HG02571 (cell line): ENCODE measurements at regions not wholly inside any gene's neighbourhood (a gene's known extent, or its start where the extent isn't known, plus 50 kb on each side); places are given as distances from the start of the nearest gene placed in this dataset.
"Not testable (repeated sequence)": the region's sequence is repeated elsewhere in the genome, so short reads cannot be mapped to it uniquely, and the experiment has no call there.

Source experiments
- ATAC-seq: cut with Tn5 transposase; IDR thresholded peaks from one replicate; pipeline ENCODE4 v1.9.1; 2021; ENCODE audit warnings: mild to moderate bottlenecking, moderate library complexity; ENCODE audit not compliant: unreplicated experiment

- ATAC-seq = no peak
Measured at GRCh38 chr14:46596236-46596635, 55.3 kb downstream of the RPL10L start.

DNA sequence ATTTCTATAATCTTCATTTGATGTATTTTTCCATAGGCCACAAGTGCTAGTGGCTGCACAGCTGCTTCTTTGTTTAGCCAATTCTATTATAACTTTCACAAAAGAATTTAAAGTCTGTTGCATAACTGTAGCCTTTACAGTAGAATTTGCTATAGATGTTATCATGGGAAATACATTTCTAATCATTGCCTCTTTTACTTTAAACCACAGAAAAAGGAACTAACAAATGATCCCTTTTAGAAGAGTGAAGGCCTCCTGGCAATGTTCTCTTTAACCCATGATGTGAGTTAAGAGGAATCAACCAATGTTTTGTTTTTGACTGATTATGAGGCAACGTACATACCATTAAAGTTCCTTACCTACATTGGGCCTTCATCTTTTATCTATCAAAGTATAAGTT lies 68.8 kb downstream of the RPL10L start:
- ATAC-seq = no peak

DNA sequence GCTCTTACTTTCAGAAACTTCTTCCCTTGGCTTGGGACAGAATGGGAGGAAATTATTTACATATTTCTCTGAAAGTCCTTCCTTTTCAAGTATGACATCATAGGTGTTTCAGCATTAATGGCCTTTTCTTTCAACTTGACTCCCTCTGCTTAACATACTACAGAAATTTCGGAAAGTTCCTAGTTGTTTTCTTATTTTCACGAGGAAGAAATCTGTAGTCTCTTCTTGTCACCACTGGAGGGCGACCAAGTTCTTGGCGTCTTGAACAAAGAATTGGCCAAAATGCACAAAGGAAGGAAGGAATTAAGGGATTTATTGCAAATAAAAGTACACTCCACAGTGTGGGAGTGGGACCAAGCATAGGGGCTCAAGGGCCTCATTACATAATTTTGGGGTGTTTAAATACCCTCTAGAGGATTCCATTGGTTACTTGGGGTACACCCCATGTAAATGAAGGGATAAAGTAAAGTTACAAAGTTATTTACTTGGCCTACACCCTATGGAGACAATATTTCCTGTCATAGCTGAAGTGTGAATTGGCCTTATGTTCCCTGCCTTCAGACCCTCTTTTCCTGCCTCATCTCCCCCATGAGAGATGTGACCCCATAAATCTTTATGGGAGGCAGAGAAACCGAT lies 70.4 kb downstream of the RPL10L start:
- ATAC-seq = no peak

DNA sequence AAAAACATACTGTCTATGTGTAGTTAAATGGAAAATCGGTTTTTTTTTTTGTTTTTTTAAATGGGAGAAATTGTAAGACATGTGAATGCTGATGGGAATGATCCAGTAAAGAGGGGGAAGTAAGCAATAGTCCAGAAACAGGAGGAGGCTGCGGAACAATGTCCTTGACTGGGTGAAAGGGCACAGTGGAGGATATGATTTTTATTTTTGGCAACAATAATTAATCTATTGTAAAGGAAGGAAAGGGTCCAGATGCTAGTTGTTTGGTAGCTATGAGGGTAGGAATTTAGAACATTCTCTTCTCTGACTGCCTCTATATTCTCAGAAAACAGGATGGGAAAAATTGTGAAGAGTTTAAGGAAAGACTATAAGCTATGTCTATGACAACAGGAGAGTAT lies 76.6 kb downstream of the RPL10L start:
- no peak for ATAC-seq

- ATAC-seq = no peak
Measured at GRCh38 chr14:46574221-46574977, 77.2 kb downstream of the RPL10L start.

DNA sequence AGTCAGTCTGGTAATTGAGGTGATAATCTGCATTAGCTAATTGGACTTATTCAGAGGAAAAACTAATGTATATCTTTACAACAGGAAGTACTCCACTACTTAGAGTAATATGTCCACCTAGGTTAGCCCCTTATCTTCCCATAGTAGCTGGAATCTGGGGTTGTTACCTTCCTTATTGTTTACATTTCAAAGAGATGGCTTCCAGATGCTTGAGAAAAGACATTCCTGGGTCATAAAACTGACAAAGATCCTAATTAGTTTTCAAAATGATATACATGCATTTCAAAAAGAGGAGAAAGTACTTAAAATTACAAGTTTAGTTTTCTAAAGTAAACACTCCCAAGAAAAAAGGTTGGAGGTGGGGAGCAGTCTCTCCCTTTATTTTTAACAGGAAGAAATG lies 78.1 kb downstream of the RPL10L start:
- ATAC-seq = no peak

GRCh38 chr14:46571970-46572369 lies 79.6 kb downstream of the RPL10L start:
- no peak for ATAC-seq

DNA sequence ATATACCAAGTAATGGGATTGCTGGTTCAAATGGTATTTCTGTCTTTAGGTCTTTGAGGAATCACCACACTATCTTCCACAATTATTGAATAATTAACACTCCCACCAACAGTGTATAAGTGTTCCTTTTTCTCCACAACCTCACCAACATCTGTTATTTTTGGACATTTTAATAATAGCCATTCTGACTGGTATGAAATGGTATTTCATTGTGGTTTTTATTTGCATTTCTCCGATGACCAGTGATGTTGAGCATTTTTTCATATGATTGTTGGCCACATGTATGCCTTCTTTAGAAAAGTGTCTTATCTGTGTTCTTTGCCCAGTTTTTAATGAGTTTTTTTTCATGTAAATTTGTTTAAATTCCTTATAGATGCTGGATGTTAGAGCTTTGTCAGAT lies 83.4 kb downstream of the RPL10L start:
- not testable (repeated sequence) for ATAC-seq

DNA sequence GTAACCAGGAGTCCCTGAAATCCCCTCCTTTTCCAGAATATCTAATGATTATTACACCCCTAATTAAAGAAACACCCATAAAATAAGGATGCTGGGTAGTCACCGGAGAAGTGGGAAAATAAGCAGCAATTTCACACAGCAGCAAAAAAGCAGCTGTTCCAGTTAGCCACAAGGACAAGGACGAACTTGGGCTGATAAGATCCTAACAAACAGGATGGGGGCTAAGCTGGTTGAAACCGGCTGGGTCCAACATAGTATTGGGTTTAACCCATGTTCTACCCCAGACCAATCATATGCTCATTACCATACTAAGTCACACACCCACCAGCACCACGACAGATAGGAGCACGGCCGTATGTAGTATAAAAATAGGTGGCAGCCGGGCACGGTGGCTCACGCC lies 100.7 kb downstream of the RPL10L start:
- ATAC-seq = no peak

GRCh38 chr14:46540986-46541385 lies 110.6 kb downstream of the RPL10L start:
- no peak for ATAC-seq

DNA sequence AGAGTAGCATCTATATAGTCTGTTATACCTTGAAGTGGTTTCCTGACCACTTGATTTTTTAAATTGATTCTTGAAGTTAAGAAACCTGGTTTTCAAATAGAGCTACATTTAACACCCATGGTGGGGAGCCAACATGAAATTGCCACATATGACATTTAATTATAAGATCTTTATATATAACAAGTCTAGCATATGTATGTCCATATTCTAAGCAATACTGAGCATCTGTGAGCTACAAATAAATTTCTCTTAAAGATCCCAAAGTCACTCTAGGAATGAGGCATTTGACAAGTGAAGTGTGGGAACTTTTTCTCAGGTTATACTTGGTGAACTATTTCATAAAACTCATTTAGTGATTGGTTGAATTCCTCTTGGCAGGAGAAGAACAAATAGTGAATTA lies 132.5 kb downstream of the RPL10L start:
- no peak for ATAC-seq

DNA sequence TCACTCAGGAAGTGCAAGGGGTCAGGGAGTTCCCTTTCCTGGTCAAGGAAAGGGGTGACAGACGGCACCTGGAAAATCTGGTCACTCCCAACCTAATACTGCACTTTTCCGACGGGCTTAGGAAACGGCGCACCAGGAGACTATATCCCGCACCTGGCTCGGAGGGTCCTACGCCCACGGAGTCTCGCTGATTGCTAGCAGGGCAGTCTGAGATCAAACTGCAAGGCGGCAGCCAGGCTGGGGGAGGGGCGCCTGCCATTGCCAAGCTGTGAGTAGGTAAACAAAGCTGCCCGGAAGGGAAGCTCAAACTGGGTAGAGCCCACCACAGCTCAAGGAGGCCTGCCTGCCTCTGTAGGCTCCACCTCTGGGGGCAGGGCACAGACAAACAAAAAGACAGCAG lies 142.8 kb downstream of the RPL10L start:
- ATAC-seq = not testable (repeated sequence)

GRCh38 chr14:46499521-46499920 lies 152.1 kb downstream of the RPL10L start:
- ATAC-seq = no peak

DNA sequence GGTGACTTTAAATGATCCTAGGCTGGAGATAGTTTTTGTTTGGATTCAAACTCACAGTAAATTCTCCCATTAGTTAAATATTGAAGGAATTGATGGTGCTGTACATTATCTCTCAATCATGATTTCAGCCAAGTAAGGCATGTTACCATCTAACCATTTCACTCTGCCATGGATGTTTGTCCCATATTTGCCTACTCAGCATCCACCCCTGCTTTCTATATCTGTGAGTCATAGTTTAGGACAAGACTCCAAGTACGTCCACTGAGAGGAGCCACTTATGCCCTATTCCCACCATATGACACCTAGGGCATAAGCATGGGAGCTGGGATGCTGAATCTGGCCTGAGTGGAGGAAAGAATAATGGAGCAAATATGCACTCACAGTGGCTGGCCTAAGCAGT lies 155.2 kb downstream of the RPL10L start:
- ATAC-seq = no peak

- peak; percentile 97 for ATAC-seq
Measured at GRCh38 chr14:46490238-46490685, 161.3 kb downstream of the RPL10L start.

GRCh38 chr14:46488374-46488773 lies 163.2 kb downstream of the RPL10L start:
- no peak for ATAC-seq

DNA sequence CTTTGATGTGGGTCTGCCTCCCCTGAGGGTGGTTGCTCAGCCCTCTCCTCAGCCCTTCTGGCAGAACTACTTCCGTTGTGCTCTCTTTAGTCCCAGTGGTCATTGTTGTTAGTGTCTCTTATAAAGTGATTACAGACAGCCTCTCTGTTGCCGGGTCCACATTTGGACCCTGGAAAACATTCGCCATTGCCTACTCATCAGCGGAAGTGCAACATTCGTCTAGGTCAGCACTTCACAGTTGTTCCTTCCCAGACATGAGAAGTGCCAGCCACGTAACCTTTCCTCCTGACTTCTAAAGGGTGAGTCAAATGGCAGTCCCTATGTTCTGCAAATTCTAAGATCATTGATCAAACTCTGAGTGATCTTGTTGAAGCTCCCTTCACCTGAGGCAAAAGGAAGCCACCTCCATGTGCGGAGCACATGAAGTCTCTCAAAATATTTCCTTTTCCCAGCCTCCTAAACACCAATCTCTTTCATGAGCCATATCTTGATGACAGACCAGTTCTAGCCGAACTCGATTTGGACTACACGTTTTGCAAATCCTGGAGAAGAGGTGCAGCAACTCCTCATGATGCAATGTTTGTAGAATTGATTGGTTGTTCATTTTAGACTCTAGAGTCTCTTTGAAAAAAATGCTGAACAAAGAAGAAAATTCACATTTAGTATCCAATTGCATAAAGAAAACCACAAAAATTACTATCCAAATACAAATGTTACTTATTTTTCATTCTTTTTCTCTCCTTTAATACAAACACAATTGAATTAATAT lies 163.8 kb downstream of the RPL10L start:
- no peak for ATAC-seq

DNA sequence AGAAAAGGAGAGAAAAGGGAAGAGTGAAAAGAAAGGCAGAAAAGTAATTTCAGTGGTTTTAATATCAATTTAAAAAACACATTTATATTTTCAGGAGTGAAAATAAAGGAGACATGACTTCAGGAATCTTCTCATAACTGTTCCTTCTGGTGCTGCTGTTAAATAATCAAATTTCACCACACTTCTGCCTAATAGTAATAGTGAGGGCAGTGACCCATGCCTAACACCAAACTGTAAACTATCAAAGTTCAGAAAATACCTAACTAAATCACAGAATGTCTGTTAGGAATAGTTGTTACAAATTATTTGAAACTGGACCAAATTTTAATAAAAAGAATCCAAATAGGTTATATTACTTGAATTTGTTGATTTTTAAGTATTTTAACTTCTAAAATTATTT lies 169.4 kb downstream of the RPL10L start:
- no peak for ATAC-seq

DNA sequence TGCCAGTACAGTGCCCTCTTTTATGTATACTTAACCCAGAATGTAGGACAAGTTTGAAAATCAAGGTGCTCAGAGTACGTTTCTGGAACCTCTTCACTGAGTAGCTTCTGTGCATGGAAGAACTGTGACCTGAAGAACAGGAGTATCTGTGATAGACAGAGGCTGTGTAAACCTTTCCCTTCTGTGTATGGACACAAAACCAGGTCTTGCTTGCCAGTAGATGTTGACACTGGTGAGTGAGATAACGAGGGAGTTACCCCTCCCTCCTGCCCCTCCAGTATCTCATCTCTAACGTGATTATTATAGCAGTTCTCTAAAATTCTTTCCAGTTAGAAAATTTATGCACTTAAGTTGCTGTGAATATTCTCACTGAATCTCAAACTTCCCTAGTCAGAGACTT lies 170.8 kb downstream of the RPL10L start:
- ATAC-seq = no peak

- no peak for ATAC-seq
Measured at GRCh38 chr14:46472261-46472660, 179.3 kb downstream of the RPL10L start.

- no peak for ATAC-seq
Measured at GRCh38 chr14:46464341-46464740, 187.2 kb downstream of the RPL10L start.

DNA sequence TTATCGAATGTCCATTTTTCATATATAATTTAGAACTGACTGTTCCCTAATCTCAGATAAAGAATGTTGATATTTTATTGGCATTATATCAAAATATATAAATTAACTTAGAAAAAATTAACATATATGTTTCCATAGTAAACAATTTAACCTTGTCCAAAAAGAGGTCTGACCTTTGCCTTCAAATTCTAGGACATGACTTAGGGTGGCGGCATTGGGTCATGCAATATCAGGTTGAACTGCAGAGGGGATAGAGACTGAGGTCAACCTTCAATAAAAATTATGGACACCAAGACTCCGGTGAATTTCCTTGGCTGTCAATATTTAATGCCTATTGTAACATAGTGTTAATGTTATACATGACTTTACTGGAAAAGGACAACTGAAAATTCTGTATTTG lies 199.8 kb downstream of the RPL10L start:
- no peak for ATAC-seq
